ENCODE measurements at regions not wholly inside any gene's neighbourhood (a gene's known extent, or its start where the extent isn't known, plus 50 kb on each side); places are given as distances from the start of the nearest gene placed in this dataset.

DNA sequence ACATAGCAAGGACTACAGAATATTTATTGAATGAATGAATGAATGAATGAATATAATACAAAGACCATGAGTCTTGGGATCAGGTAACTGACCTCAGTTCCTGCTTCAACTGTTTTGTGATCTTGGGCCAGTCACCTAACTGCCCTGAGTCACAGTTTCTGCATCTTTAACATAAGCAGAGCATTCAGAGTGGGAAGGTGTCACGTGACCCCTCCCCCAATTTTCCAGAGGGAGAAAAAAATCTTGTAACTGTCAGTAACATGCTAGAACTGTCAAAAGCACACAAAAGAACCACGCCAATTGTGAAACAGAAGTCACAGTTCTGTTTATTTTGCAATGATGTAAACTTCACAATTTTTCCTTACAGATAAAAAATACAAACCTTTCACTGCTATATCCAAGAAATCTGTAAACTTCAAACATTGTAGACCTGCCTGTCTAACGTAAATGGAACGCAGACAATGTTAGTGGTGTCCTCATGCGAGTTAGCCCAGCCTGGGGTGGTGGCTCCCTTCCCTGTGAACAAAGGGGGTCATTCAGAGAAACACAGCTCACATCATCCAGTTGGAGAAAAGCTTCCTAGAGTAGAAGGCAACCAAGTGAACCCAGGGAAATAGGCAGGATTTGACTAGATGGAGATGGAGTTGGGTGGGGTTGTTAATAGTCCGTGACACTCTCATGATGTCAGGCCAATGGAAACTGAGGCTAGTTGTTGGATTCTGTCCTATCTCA is 211.8 kb upstream of the ZC3H12A start:
- TF ChIP-seq, protein P1, sequence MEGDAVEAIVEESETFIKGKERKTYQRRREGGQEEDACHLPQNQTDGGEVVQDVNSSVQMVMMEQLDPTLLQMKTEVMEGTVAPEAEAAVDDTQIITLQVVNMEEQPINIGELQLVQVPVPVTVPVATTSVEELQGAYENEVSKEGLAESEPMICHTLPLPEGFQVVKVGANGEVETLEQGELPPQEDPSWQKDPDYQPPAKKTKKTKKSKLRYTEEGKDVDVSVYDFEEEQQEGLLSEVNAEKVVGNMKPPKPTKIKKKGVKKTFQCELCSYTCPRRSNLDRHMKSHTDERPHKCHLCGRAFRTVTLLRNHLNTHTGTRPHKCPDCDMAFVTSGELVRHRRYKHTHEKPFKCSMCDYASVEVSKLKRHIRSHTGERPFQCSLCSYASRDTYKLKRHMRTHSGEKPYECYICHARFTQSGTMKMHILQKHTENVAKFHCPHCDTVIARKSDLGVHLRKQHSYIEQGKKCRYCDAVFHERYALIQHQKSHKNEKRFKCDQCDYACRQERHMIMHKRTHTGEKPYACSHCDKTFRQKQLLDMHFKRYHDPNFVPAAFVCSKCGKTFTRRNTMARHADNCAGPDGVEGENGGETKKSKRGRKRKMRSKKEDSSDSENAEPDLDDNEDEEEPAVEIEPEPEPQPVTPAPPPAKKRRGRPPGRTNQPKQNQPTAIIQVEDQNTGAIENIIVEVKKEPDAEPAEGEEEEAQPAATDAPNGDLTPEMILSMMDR (IDR thresholded peaks at IDR 0.05; ENCODE audit: low read length): no peak
- TF ChIP-seq EZH2 (optimal IDR thresholded peaks at IDR 0.05; ENCODE audit: low read depth, low read length): no peak

Data from MM.1S (cell line).